Coronary artery (tissue), 2 donors: ENCODE measurements at regions not wholly inside any gene's neighbourhood (a gene's known extent, or its start where the extent isn't known, plus 50 kb on each side); places are given as distances from the start of the nearest gene placed in this dataset.

Experiments used
- DNase-seq: peaks from one replicate; pipeline ENCODE4 v3.0.0-alpha.2; 2017; ENCODE audit warnings: low spot score
- H3K27ac ChIP-seq, 2 donors: fragments of 200-600 bp; sonication (generic); one replicate each; pipeline ENCODE4 v1.5.1; 2016 to 2019
- H3K4me3 ChIP-seq: fragments of 200-600 bp; sonication (generic); 2 replicates; pipeline ENCODE4 v1.5.1; 2016; ENCODE audit warnings: mild to moderate bottlenecking, moderate library complexity
- CTCF ChIP-seq: fragments of 200-600 bp; sonication (generic); IDR thresholded peaks from one replicate; pipeline ENCODE4 v1.5.1; 2019; ENCODE audit warnings: antibody characterized with exemption

GRCh38 chr3:76387000-76387399 lies 601.7 kb upstream of the ZNF717 start:
- Histone ChIP-seq H3K27ac (no peak overlapping the region), H3K4me3 (no peak overlapping the region)
- DNase-seq, result no peak
- TF ChIP-seq CTCF, result no peak

- Histone ChIP-seq H3K27ac (no peak overlapping the region), H3K4me3 (no peak overlapping the region)
- no peak for TF ChIP-seq CTCF
- no peak for DNase-seq
Observed at GRCh38 chr3:76400141-76400540, 614.8 kb upstream of the ZNF717 start.

GRCh38 chr3:76402926-76403325 lies 617.6 kb upstream of the ZNF717 start:
- no peak for TF ChIP-seq CTCF
- no peak for DNase-seq
- H3K4me3 ChIP-seq, result no peak overlapping the region
- H3K27ac ChIP-seq, result no peak overlapping the region

GRCh38 chr3:76403556-76403955 lies 618.2 kb upstream of the ZNF717 start:
- DNase-seq, result no peak
- no peak for TF ChIP-seq CTCF
- H3K27ac ChIP-seq, result no peak overlapping the region
- H3K4me3 ChIP-seq, result no peak overlapping the region

GRCh38 chr3:76405196-76405595 lies 619.8 kb upstream of the ZNF717 start:
- no peak overlapping the region for H3K4me3 ChIP-seq
- DNase-seq, result no peak
- no peak overlapping the region for H3K27ac ChIP-seq
- no peak for TF ChIP-seq CTCF

GRCh38 chr3:76410762-76411281 lies 625.5 kb upstream of the ZNF717 start:
- no peak overlapping the region for H3K27ac ChIP-seq
- DNase-seq, result no peak
- no peak overlapping the region for H3K4me3 ChIP-seq
- TF ChIP-seq CTCF, result no peak

GRCh38 chr3:76415384-76415783 lies 624.5 kb upstream of the ROBO2 start:
- Histone ChIP-seq H3K27ac (no peak overlapping the region), H3K4me3 (no peak overlapping the region)
- no peak for TF ChIP-seq CTCF
- no peak for DNase-seq
